Stromal cell of bone marrow (primary cell): ENCODE measurements at regions not wholly inside any gene's neighbourhood (a gene's known extent, or its start where the extent isn't known, plus 50 kb on each side); places are given as distances from the start of the nearest gene placed in this dataset.

Experiments used
- DNase-seq: peaks from one replicate; pipeline ENCODE4 v3.0.0-alpha.2; 2012; ENCODE audit warnings: low read depth

GRCh38 chr16:54628796-54629625, 301.7 kb upstream of the IRX5 start:
- DNase-seq, result no peak

- no peak for DNase-seq
Measured at GRCh38 chr16:54627616-54628015, 303.0 kb upstream of the IRX5 start.

DNA sequence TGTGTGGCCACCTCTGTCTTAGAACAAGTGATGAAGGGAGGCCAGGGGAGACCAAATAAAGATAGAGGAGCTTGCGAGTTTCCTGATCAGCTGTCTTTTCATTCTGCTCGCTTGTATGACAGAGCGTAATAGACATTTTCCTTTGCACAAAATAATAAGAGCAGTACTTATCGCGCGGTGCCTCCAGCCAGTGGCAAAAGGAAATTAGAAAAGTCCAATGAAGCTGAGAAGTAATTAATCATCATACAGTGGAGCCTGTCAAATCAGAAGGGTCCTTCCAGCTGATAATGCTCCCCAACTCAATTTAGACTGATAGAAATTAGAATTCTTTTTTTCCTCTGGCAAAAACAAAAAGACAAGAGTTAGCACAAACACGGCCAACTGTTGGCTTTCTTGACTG, 307.0 kb upstream of the IRX5 start:
- DNase-seq, result no peak

- no peak for DNase-seq
Measured at GRCh38 chr16:54620197-54620596, 310.5 kb upstream of the IRX5 start.

DNA sequence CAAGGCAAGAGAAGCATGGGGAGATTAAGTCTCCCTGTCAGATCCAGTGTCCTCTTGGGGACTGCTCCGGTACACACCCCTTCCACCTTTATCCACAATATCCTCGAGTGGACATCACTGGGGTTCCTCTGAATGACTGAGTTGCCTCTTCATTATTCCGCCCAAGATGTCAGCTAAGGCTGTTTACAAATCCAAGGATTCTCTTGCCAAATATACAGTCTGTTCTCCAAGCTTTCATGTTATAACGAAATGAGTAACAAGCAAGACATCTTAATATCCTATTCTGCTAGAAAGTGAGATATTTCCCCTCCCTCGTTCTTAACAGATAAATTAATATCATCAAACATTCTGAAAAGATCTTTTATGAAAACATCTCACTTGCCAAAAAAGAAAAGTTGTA, 314.1 kb upstream of the IRX5 start:
- DNase-seq, result no peak

DNA sequence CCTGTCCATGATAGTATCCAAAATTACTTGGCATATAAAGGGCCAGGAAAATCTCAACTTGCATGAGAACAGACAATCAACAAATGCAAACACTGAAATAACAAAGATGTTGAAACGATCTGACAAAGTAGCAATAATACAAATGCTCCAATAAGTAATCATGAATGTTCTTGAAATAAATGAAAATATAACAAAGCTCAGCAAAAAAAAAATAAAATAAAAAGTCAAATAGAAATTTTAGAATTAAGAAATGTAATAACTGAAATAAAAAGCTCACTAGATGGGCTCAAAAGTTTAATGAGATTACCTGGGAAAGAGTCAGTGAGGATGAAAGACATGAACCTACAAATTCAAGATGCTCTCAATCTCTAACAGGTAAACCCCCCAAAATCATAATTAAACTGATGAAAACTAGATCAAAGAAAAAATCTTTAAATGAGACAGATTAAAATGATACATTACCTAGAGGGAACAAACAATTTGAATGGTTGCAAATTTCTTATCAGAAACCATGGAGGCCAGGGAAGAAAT, 319.0 kb upstream of the IRX3 start:
- no peak for DNase-seq

DNA sequence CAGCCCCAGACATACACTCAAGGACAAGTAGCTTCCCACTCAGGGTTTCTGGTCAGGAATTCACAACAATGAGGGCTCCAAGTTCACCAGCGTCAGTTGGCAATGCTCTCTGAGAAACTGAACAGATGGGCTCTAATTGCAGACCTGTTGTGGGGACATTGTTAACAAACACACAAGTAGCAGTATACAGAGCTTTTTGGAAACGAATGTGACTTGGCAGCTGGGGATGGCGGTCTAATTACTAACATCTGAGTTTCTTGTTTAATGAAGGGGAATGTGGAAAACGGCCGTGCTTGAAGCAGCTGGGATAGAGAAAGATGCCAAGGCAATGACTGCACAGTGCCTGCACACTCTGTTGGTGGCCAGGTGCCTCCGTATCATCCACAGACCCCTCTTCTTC, 316.1 kb upstream of the IRX3 start:
- DNase-seq, result no peak

- DNase-seq, result no peak
Measured at GRCh38 chr16:54597222-54597621, 310.6 kb upstream of the IRX3 start.

DNA sequence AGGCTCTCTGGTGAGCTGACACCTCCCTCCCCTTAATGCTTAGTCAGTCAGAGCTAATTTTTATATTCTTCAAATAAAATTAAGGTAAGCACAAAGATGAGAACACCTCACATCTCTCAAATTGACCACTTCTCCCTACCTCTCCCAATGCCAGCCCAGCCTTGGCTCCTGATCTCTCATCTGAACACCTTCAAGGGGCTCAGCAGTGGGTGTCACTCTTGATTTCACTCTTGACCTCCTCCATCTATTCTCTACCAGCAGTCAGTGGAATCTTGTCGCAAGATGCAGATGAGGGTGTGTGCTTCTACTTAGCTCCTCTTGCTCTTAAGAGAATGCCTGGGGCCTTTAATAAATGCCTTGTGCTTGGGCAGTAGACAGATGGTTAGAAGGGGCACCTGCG, 309.0 kb upstream of the IRX3 start:
- DNase-seq, result no peak

DNA sequence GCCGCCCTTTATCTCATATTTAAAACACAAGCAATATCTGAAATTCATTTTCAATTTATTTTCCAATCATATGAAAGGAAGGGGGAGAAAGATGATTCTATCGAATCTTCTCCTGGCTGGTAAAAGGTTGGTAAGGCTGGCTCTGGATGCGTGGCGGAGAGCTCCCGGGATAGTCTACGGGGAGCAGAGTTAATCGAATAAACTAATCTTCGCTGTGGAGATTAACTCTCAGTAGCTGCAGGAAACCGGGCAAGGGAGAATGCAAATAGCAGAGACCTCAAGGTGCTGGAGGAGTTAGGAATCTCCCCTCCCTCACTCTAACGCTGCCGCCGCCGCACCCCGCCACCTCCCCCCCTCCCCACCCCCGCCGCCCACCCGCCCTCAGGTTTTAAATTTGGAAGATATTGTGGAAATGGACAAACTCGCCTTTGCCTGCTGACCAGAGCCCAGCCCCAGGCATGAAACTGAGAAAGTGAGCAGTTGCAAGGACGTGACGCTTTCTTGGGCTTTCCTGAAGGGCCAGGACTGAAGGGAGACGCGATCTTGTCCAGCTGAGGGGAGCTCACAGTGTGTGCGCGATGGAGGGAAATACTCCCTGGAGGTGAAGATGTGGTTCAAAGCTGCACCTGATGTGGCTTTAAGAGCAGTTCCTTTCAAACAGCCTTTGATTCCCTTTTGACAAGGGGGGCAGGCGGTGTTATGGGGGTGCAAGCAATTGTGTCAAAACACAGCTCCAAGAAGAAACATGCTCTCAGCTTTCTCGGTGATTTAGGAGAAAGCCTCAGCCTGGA, 308.2 kb upstream of the IRX3 start:
- no peak for DNase-seq

GRCh38 chr16:54591816-54592246, 305.2 kb upstream of the IRX3 start:
- no peak for DNase-seq

DNA sequence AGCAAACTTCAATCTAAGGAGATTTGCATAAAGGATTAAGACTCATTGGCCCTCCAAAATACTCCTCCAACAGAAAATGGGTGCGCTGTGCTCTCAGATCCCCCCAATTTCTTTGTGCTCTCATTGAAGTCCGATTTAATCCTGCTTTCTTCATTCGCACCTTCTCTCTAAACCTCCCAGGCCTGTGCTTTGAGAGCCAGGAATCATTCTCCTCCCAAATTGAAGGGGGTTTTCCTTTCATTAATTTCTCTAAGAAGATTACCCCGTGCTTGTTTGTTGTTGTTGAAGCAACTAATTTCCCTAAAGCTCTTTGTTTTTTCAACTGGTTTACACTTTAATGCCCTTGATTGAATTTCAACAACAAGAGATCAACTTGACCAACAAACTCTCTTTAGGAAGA, 304.2 kb upstream of the IRX3 start:
- no peak for DNase-seq

DNA sequence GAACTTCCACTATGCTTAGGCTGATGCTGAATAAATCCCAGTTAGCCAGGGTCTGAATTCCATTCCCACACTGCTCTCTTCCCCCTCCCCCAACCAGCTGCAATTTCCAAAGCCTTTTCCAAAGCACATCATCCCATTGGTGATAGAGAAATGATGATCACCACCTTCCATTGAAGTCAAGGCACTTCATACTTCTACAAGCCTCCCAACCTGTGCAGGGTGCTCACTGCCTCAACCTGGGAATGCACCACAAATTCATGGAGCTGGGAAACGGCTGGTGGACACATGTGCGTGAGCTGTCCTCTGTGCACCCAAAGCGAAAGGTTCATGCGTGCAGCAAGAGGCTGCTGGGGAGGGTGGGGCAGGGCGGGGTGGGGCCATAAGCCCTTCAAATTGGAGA, 302.7 kb upstream of the IRX3 start:
- DNase-seq, result no peak

GRCh38 chr16:54588026-54588425, 301.4 kb upstream of the IRX3 start:
- no peak for DNase-seq

- DNase-seq, result no peak
Measured at GRCh38 chr16:54587176-54587515, 300.6 kb upstream of the IRX3 start.

DNA sequence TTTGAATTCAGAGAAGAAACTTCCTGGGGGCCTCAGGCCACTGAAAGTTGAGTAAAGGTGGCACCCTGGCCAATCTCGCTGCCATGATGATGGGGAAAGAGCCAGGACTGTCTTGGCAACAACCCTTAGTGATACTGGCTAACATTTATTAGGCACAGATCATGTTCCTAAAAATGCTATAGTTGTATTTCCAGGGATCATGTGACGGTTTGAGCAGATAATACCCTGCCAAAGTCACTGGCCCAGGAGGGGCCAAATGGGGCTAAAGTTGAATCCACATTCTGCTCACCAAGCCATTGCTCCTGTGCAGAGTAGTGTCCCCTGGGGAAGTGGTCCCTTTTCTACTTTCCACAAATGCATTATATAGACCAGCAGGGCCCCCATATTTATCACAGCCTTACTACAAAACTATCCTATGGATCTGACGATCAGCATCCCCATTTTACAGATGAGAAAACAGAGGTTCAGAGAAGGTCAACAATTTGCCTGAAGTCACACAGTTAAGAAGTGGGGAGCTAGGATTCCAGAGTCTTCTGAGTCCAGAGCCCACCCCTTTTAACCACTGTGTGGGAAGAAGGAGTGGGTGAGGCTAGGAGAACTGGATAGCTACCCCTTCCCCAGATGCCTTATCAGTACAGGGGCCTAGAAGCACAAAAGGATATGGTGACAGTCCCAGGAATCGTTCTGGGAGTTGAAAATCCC, 300.0 kb upstream of the IRX3 start:
- no peak for DNase-seq

GRCh38 chr16:54585998-54586340, 299.4 kb upstream of the IRX3 start:
- no peak for DNase-seq

GRCh38 chr16:54585094-54585997, 298.8 kb upstream of the IRX3 start:
- no peak for DNase-seq

- DNase-seq, result no peak
Measured at GRCh38 chr16:54584121-54584520, 297.5 kb upstream of the IRX3 start.

GRCh38 chr16:54582631-54583250, 296.2 kb upstream of the IRX3 start:
- DNase-seq, result no peak

GRCh38 chr16:54579106-54579728, 292.6 kb upstream of the IRX3 start:
- DNase-seq, result no peak
